ENCODE measurements at regions not wholly inside any gene's neighbourhood (a gene's known extent, or its start where the extent isn't known, plus 50 kb on each side); places are given as distances from the start of the nearest gene placed in this dataset.

DNA sequence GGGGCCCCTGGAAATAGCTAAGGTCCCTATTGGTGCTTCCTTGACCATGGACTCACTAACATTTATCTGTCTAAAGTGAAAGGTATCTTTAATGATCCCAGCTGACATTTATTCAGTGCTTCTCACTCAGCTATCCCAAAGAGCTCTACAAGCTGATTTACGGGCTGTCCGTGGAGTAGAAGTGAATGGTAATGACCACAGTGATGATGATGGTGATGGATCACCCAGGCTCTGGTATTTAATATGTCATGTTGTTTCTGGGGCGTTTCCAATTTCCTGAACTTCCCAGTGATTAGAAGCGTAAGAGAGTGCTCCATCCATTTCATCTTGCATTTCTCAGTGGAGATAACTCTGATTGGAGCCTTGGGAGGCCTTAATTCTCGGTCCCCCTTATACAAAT lies 304.3 kb downstream of the HRH4 start:
- intact Hi-C loops (cut with micrococcal nuclease) = no loop called here
- TF ChIP-seq, protein P1, sequence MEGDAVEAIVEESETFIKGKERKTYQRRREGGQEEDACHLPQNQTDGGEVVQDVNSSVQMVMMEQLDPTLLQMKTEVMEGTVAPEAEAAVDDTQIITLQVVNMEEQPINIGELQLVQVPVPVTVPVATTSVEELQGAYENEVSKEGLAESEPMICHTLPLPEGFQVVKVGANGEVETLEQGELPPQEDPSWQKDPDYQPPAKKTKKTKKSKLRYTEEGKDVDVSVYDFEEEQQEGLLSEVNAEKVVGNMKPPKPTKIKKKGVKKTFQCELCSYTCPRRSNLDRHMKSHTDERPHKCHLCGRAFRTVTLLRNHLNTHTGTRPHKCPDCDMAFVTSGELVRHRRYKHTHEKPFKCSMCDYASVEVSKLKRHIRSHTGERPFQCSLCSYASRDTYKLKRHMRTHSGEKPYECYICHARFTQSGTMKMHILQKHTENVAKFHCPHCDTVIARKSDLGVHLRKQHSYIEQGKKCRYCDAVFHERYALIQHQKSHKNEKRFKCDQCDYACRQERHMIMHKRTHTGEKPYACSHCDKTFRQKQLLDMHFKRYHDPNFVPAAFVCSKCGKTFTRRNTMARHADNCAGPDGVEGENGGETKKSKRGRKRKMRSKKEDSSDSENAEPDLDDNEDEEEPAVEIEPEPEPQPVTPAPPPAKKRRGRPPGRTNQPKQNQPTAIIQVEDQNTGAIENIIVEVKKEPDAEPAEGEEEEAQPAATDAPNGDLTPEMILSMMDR (IDR thresholded peaks at IDR 0.05) = no peak
- Mint-ChIP-seq H3K27me3 (peaks cover 5% of the 10 kb centered on the region), H3K4me1 (no peaks in the 10 kb centered on the region), H3K9me3 (peaks cover 13% of the 10 kb centered on the region), H3K27ac (no peak overlapping the region), H3K4me3 (no peak overlapping the region), H3K36me3 (ENCODE audit: low read depth) (no peaks in the 10 kb centered on the region)
- DNase-seq (no peak), ATAC-seq (ENCODE audit: low read depth) (no peak)
- CTCF ChIA-PET = no interaction called here
- POLR2A ChIA-PET = no interaction called here

- ChIA-PET POLR2A (no interaction called here), CTCF (no interaction called here)
- ATAC-seq (ENCODE audit: low read depth) (no peak), DNase-seq (no peak)
- no peaks in the 10 kb centered on the region for H3K4me1 Mint-ChIP-seq
- peaks cover 8% of the 10 kb centered on the region for H3K9me3 Mint-ChIP-seq
- no peak overlapping the region for H3K27ac Mint-ChIP-seq
- H3K4me3 Mint-ChIP-seq = no peak overlapping the region
- H3K27me3 Mint-ChIP-seq = peaks cover 9% of the 10 kb centered on the region
- intact Hi-C loops (cut with micrococcal nuclease) = no loop called here
- TF ChIP-seq, protein P1 (IDR thresholded peaks at IDR 0.05) = no peak
- no peaks in the 10 kb centered on the region for H3K36me3 Mint-ChIP-seq (ENCODE audit: low read depth)
Observed at GRCh38 chr18:24766376-24766775, 305.9 kb downstream of the HRH4 start.

DNA sequence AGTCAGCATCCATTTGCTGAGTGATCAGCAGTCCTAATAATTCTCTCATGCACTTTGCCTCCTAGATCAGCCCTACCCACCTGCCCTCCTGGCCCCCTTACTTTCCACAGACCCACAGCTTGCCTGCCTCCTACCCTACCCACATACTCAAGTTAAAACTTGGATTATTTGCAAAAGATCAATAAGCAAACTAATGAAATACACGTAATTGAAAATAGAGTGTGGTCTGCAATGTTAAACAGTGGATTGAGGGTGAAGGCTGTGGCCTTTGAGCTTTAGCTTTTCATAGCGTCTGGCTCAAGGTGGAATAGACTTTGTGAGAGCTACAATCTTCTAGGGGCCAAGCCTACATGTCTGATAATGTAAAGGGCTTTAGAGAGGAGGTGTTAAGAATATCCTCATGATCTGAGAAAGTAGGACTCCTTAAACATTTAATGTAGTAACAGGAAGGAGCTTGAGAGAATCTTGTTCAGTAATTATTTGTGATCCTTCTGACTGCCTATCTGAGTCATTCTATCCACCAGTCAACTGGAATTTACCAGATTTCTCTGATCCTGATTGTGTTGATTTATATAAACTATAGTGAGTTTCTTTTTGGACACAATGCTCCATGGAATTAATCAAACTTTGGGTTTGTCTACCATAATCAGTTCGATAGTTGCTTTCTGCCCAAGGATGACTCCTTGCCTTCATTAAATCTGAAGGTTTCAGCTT lies 310.0 kb downstream of the HRH4 start:
- no peaks in the 10 kb centered on the region for H3K4me1 Mint-ChIP-seq
- no peak for DNase-seq
- H3K4me3 Mint-ChIP-seq = no peak overlapping the region
- TF ChIP-seq, protein P1 (IDR thresholded peaks at IDR 0.05) = no peak
- no peaks in the 10 kb centered on the region for H3K36me3 Mint-ChIP-seq (ENCODE audit: low read depth)
- intact Hi-C loops (cut with micrococcal nuclease) = no loop called here
- POLR2A ChIA-PET = interaction anchor here (0.7 kb wide), 1 partner anchor 31 kb away, joined by 5 read pairs; no protein-coding TSS in a partner anchor
- H3K27me3 Mint-ChIP-seq = peaks cover 9% of the 10 kb centered on the region
- ATAC-seq (ENCODE audit: low read depth) = no peak
- H3K27ac Mint-ChIP-seq = no peak overlapping the region
- peaks cover 3% of the 10 kb centered on the region for H3K9me3 Mint-ChIP-seq
- CTCF ChIA-PET = interaction anchor here (0.7 kb wide), 1 partner anchor 47 kb away, joined by 3 read pairs; no protein-coding TSS in a partner anchor

DNA sequence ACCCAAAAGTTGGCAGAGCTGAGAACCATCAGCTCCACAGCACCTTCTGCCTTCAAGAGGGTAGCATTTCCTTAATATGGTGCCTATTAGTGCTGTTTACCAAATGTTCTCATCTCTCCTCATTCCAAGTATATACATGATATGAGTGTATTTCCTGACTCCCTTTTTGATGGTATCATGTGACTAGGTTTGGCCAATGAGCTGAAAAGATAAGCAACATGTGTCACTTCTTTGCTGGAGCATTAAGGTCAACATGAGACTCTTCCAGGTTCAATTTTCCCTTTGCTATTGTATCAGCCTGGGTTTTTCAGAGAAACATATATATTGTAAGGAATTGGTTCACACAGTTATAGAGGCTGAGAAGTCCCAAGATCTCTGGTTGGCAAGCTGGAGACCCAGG lies 310.9 kb downstream of the HRH4 start:
- peaks cover 3% of the 10 kb centered on the region for H3K9me3 Mint-ChIP-seq
- H3K27ac Mint-ChIP-seq = no peak overlapping the region
- intact Hi-C loops (cut with micrococcal nuclease) = no loop called here
- H3K36me3 Mint-ChIP-seq (ENCODE audit: low read depth) = no peaks in the 10 kb centered on the region
- no peaks in the 10 kb centered on the region for H3K4me1 Mint-ChIP-seq
- H3K4me3 Mint-ChIP-seq = no peak overlapping the region
- ATAC-seq (ENCODE audit: low read depth) (no peak), DNase-seq (no peak)
- H3K27me3 Mint-ChIP-seq = peaks cover 9% of the 10 kb centered on the region
- CTCF ChIA-PET = no interaction called here
- TF ChIP-seq, protein P1 (IDR thresholded peaks at IDR 0.05) = no peak
- POLR2A ChIA-PET = no interaction called here

DNA sequence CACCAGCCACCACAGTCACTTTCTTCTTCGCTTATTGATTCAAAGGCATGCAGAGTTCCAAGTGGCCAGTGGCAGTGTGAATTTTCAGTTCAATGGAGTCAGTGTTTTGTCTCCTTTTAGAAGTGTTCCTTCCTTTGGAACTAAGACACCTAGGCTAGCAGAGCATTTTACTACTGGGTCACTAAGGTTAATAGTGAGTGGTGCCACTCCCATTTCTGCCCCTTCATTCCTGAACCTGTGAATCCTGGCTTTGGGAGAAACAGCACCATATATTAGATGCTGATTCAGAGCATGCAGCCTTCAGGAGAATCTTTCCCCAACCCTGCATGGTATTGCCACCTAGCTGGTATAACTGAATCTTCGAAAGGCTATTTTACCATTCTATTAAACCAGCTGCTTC lies 312.7 kb downstream of the HRH4 start:
- H3K27me3 Mint-ChIP-seq = peaks cover 9% of the 10 kb centered on the region
- no peak for ATAC-seq (ENCODE audit: low read depth)
- H3K27ac Mint-ChIP-seq = no peak overlapping the region
- no peaks in the 10 kb centered on the region for H3K4me1 Mint-ChIP-seq
- ChIA-PET CTCF (no interaction called here), POLR2A (no interaction called here)
- peaks cover 3% of the 10 kb centered on the region for H3K9me3 Mint-ChIP-seq
- DNase-seq = no peak
- H3K36me3 Mint-ChIP-seq (ENCODE audit: low read depth) = no peaks in the 10 kb centered on the region
- no peak overlapping the region for H3K4me3 Mint-ChIP-seq
- TF ChIP-seq, protein P1 (IDR thresholded peaks at IDR 0.05) = no peak
- intact Hi-C loops (cut with micrococcal nuclease) = no loop called here

Data from activated B cell treated with CpG ODN at 0.5 μM for 24 hours (primary cell).